ENCODE measurements at regions not wholly inside any gene's neighbourhood (a gene's known extent, or its start where the extent isn't known, plus 50 kb on each side); places are given as distances from the start of the nearest gene placed in this dataset.

- TF ChIP-seq POLR2A (IDR thresholded peaks at IDR 0.05): no peak
- TF ChIP-seq, protein P1, sequence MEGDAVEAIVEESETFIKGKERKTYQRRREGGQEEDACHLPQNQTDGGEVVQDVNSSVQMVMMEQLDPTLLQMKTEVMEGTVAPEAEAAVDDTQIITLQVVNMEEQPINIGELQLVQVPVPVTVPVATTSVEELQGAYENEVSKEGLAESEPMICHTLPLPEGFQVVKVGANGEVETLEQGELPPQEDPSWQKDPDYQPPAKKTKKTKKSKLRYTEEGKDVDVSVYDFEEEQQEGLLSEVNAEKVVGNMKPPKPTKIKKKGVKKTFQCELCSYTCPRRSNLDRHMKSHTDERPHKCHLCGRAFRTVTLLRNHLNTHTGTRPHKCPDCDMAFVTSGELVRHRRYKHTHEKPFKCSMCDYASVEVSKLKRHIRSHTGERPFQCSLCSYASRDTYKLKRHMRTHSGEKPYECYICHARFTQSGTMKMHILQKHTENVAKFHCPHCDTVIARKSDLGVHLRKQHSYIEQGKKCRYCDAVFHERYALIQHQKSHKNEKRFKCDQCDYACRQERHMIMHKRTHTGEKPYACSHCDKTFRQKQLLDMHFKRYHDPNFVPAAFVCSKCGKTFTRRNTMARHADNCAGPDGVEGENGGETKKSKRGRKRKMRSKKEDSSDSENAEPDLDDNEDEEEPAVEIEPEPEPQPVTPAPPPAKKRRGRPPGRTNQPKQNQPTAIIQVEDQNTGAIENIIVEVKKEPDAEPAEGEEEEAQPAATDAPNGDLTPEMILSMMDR (IDR thresholded peaks at IDR 0.05): no peak
These were observed 112.5 kb downstream of the CCDC71L start for GRCh38 chr7:106548491-106548890.
